ENCODE measurements at regions not wholly inside any gene's neighbourhood (a gene's known extent, or its start where the extent isn't known, plus 50 kb on each side); places are given as distances from the start of the nearest gene placed in this dataset.

DNA sequence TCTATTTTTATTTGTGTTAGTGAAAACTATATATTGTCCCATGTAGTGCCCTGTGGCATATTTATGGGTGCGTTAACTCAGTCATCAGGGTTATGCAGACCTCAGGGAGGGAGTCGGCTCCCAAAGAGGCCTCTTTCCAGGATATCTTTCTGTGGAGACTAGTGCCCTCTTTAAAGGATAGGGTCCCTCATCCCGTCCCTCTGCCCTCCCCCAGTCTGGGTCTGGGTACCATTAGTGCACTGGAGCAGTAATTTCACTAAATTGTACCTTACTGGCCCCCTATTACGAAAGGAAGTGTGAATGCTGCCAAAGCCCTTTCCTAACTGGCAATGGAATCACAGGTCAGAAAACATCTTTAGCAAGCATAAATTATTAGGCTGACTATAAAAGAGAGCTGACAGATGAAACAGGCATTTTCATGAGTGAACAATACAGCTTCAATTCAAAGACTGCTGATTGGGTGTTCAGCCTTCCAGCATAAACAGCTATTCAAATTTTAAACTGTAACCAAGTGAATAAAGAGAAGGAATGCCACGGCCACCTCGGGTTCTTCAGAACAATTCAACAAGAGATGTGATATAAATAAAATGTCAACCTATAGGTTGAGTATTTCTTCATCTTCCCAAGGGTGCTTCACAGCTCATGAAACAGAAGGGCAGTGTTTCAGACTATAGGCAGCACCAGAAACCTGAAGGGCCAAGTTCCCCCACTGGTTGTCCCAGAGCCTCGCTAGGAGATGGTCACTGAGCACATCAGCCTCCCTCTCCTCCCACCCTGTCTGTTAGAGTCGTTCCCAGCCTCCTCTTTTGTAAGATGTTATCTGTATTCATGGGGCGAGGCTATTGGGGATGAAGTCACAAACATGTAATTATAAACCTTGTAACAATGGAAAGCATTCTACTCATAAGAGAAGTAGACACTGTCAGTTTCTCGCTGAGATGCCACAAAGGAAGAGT is 318.7 kb downstream of the TMEM161B start:
- POLR2A ChIA-PET (ENCODE audit: low non-redundant PET), result no interaction called here
- no peaks in the 10 kb centered on the region for H3K36me3 ChIP-seq (ENCODE audit: insufficient read depth, low read length, poor library complexity, severe bottlenecking)
- H3K27ac ChIP-seq (ENCODE audit: low read depth, low read length, poor library complexity, severe bottlenecking), result no peak overlapping the region
- CTCF ChIA-PET, result no interaction called here
- H3K4me3 ChIP-seq (ENCODE audit: low read depth, low read length, poor library complexity, severe bottlenecking), result no peak overlapping the region
- peaks cover 35% of the 10 kb centered on the region for H3K27me3 ChIP-seq (replicated peaks; ENCODE audit: insufficient read depth, low read depth, low read length, poor library complexity)
- DNase-seq (ENCODE audit: low spot score), result no peak
- no TSS peak for BruUV-seq (replicated peaks)
- no peaks in the 10 kb centered on the region for H3K9me3 ChIP-seq (ENCODE audit: low read depth, low read length, poor library complexity, severe bottlenecking)
- H3K4me1 ChIP-seq (ENCODE audit: insufficient read depth, low read length, poor library complexity, severe bottlenecking), result peaks cover 24% of the 10 kb centered on the region
- no peak for TF ChIP-seq EZH2 (IDR thresholded peaks at IDR 0.05; ENCODE audit: borderline replicate concordance, low read depth, low read length, poor library complexity, severe bottlenecking)
- TF ChIP-seq CTCF (conservative IDR thresholded peaks at IDR 0.05; ENCODE audit: low read depth, low read length), result no peak
- intact Hi-C loops (cut with micrococcal nuclease; ENCODE audit: unreplicated experiment), result loop anchor here (5.0 kb wide), 1 partner anchor 732 kb away; no protein-coding TSS in a partner anchor

- POLR2A ChIA-PET (ENCODE audit: low non-redundant PET), result no interaction called here
- Histone ChIP-seq H3K27ac (ENCODE audit: low read depth, low read length, poor library complexity, severe bottlenecking) (no peak overlapping the region), H3K36me3 (ENCODE audit: insufficient read depth, low read length, poor library complexity, severe bottlenecking) (no peaks in the 10 kb centered on the region), H3K27me3 (replicated peaks; ENCODE audit: insufficient read depth, low read depth, low read length, poor library complexity) (peaks cover 35% of the 10 kb centered on the region), H3K4me1 (ENCODE audit: insufficient read depth, low read length, poor library complexity, severe bottlenecking) (peaks cover 9% of the 10 kb centered on the region), H3K4me3 (ENCODE audit: low read depth, low read length, poor library complexity, severe bottlenecking) (no peak overlapping the region), H3K9me3 (ENCODE audit: low read depth, low read length, poor library complexity, severe bottlenecking) (no peaks in the 10 kb centered on the region)
- CTCF ChIA-PET, result no interaction called here
- no TSS peak for BruUV-seq (replicated peaks)
- intact Hi-C loops (cut with micrococcal nuclease; ENCODE audit: unreplicated experiment), result no loop called here
- DNase-seq (ENCODE audit: low spot score), result no peak
- TF ChIP-seq EZH2 (IDR thresholded peaks at IDR 0.05; ENCODE audit: borderline replicate concordance, low read depth, low read length, poor library complexity, severe bottlenecking) (no peak), CTCF (conservative IDR thresholded peaks at IDR 0.05; ENCODE audit: low read depth, low read length) (no peak)
Measured at GRCh38 chr5:87948486-87948885, 320.2 kb downstream of the TMEM161B start.

DNA sequence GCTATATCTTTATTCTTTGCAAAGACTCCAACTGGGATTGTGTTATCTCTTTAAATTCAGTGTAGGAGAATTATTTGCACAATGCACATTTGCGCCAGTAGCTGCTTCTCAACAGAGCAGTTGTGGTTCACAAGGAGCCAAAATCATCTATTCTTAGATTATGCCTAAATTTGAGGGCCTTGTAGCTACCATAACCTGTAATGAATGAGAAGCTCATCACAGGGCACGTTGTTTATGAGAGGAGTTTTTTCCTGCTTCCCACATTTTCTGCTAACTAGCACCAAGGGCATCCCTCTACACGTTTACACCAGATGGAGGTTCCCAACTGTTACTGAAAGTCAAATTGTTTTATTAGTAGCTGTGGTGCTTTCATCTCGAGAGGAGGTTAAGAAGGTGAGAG is 322.4 kb downstream of the TMEM161B start:
- POLR2A ChIA-PET (ENCODE audit: low non-redundant PET), result no interaction called here
- Histone ChIP-seq H3K27ac (ENCODE audit: low read depth, low read length, poor library complexity, severe bottlenecking) (no peak overlapping the region), H3K27me3 (replicated peaks; ENCODE audit: insufficient read depth, low read depth, low read length, poor library complexity) (peaks cover 34% of the 10 kb centered on the region), H3K9me3 (ENCODE audit: low read depth, low read length, poor library complexity, severe bottlenecking) (no peaks in the 10 kb centered on the region), H3K4me3 (ENCODE audit: low read depth, low read length, poor library complexity, severe bottlenecking) (no peak overlapping the region), H3K36me3 (ENCODE audit: insufficient read depth, low read length, poor library complexity, severe bottlenecking) (no peaks in the 10 kb centered on the region), H3K4me1 (ENCODE audit: insufficient read depth, low read length, poor library complexity, severe bottlenecking) (peaks cover 8% of the 10 kb centered on the region)
- intact Hi-C loops (cut with micrococcal nuclease; ENCODE audit: unreplicated experiment), result no loop called here
- no TSS peak for BruUV-seq (replicated peaks)
- CTCF ChIA-PET, result no interaction called here
- no peak for TF ChIP-seq CTCF (conservative IDR thresholded peaks at IDR 0.05; ENCODE audit: low read depth, low read length)
- no peak for TF ChIP-seq EZH2 (IDR thresholded peaks at IDR 0.05; ENCODE audit: borderline replicate concordance, low read depth, low read length, poor library complexity, severe bottlenecking)
- DNase-seq (ENCODE audit: low spot score), result no peak

All from A673 (cell line).